ENCODE measurements at regions not wholly inside any gene's neighbourhood (a gene's known extent, or its start where the extent isn't known, plus 50 kb on each side); places are given as distances from the start of the nearest gene placed in this dataset.

DNA sequence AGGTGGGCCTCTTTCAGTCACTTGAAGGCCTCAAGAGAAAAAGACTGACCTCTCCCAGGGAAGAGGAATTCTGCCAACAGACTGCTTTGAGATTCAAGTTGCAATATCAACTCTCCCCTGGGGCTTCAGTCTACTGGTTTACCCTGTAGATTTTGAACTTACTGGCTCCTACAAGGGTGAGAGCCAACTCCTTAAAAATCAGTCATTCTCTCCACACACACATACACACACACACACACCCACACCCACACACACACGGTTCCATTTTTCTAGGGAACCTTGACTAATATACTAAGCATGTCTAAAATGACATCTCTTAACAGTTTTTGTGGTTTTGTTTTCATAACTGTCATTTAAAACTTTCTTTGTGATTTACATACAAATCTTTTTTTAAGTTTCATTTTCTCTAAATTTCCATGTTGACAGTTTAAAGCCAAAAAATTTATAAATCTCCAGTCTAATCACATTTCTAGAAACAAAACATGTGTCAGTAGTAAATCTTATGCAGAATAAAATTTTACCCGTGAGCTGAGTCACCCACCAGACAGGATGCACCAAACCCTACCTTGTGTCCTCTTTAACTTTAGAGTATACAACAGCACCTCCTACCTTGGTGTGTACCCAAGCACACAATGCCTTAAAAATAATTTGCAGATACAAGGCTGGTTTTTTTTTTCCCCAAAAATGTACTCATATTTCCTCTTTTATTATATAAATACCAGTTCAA, 394.6 kb downstream of the AEBP2 start:
- no peak overlapping the region for H3K4me3 ChIP-seq (ENCODE audit: low read length)
- no peaks in the 10 kb centered on the region for H3K79me2 ChIP-seq (ENCODE audit: low read length)
- H3K36me3 ChIP-seq (replicated peaks; ENCODE audit: insufficient read depth, low read length) = no peaks in the 10 kb centered on the region
- H3K4me2 ChIP-seq (ENCODE audit: low read depth, low read length) = no peak overlapping the region
- no peaks in the 10 kb centered on the region for H3F3A ChIP-seq (ENCODE audit: insufficient read depth, low read length)
- H2AFZ ChIP-seq (ENCODE audit: low read length) = no peak overlapping the region
- TF ChIP-seq, protein P1, sequence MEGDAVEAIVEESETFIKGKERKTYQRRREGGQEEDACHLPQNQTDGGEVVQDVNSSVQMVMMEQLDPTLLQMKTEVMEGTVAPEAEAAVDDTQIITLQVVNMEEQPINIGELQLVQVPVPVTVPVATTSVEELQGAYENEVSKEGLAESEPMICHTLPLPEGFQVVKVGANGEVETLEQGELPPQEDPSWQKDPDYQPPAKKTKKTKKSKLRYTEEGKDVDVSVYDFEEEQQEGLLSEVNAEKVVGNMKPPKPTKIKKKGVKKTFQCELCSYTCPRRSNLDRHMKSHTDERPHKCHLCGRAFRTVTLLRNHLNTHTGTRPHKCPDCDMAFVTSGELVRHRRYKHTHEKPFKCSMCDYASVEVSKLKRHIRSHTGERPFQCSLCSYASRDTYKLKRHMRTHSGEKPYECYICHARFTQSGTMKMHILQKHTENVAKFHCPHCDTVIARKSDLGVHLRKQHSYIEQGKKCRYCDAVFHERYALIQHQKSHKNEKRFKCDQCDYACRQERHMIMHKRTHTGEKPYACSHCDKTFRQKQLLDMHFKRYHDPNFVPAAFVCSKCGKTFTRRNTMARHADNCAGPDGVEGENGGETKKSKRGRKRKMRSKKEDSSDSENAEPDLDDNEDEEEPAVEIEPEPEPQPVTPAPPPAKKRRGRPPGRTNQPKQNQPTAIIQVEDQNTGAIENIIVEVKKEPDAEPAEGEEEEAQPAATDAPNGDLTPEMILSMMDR (IDR thresholded peaks at IDR 0.05; ENCODE audit: low read length) = no peak
- no peak for TF ChIP-seq EZH2 (optimal IDR thresholded peaks at IDR 0.05; ENCODE audit: low read depth, low read length)
- no peak for TF ChIP-seq EZH2phosphoT487 (IDR thresholded peaks at IDR 0.05; ENCODE audit: low read length)
- H3K9me2 ChIP-seq (replicated peaks; ENCODE audit: insufficient read depth, low read length) = no peaks in the 10 kb centered on the region
- no peaks in the 10 kb centered on the region for H3K9me3 ChIP-seq (replicated peaks; ENCODE audit: insufficient read depth, low read length)
- H3K4me1 ChIP-seq (ENCODE audit: low read length) = no peaks in the 10 kb centered on the region
- no peak for DNase-seq
- no peak overlapping the region for H3K27ac ChIP-seq (ENCODE audit: low read length)
- H4K20me1 ChIP-seq (ENCODE audit: insufficient read depth, low read length) = no peaks in the 10 kb centered on the region
- H3K9ac ChIP-seq (ENCODE audit: low read length) = no peak overlapping the region
- no peaks in the 10 kb centered on the region for H3K27me3 ChIP-seq (replicated peaks; ENCODE audit: insufficient read depth, low read length)

DNA sequence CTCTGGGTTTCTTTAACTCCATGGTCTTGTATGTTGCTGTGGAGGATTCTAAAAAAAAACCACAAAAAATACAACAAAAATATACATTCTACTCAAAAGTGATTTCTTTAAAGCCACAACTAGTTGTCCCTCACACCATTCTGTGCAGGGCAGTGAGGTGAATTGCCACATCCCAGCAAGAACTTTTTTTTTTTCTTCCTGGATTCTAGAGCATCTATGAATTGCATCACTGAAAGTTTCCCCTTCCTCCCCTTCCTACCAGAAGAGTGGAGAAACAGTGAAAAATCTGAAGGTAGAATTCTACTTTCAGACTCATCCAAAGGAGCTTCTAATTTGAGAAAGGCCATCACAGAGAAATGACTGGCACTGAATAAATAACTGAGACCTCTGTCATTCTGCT, 395.3 kb downstream of the AEBP2 start:
- no peak for DNase-seq
- TF ChIP-seq, protein P1 (IDR thresholded peaks at IDR 0.05; ENCODE audit: low read length) = no peak
- TF ChIP-seq EZH2phosphoT487 (IDR thresholded peaks at IDR 0.05; ENCODE audit: low read length) (no peak), EZH2 (optimal IDR thresholded peaks at IDR 0.05; ENCODE audit: low read depth, low read length) (no peak)
- no peaks in the 10 kb centered on the region for H3K27me3 ChIP-seq (replicated peaks; ENCODE audit: insufficient read depth, low read length)
- H3K9me3 ChIP-seq (replicated peaks; ENCODE audit: insufficient read depth, low read length) = no peaks in the 10 kb centered on the region
- no peak overlapping the region for H3K9ac ChIP-seq (ENCODE audit: low read length)
- no peak overlapping the region for H2AFZ ChIP-seq (ENCODE audit: low read length)
- H3F3A ChIP-seq (ENCODE audit: insufficient read depth, low read length) = no peaks in the 10 kb centered on the region
- no peak overlapping the region for H3K4me3 ChIP-seq (ENCODE audit: low read length)
- H4K20me1 ChIP-seq (ENCODE audit: insufficient read depth, low read length) = no peaks in the 10 kb centered on the region
- no peak overlapping the region for H3K4me2 ChIP-seq (ENCODE audit: low read depth, low read length)
- H3K27ac ChIP-seq (ENCODE audit: low read length) = no peak overlapping the region
- H3K4me1 ChIP-seq (ENCODE audit: low read length) = no peaks in the 10 kb centered on the region
- no peaks in the 10 kb centered on the region for H3K9me2 ChIP-seq (replicated peaks; ENCODE audit: insufficient read depth, low read length)
- H3K79me2 ChIP-seq (ENCODE audit: low read length) = no peaks in the 10 kb centered on the region
- H3K36me3 ChIP-seq (replicated peaks; ENCODE audit: insufficient read depth, low read length) = no peaks in the 10 kb centered on the region

GRCh38 chr12:19836056-19836455, 396.8 kb downstream of the AEBP2 start:
- no peak overlapping the region for H3K4me2 ChIP-seq (ENCODE audit: low read depth, low read length)
- H3K9me2 ChIP-seq (replicated peaks; ENCODE audit: insufficient read depth, low read length) = no peaks in the 10 kb centered on the region
- no peak overlapping the region for H2AFZ ChIP-seq (ENCODE audit: low read length)
- no peak overlapping the region for H3K27ac ChIP-seq (ENCODE audit: low read length)
- H3K27me3 ChIP-seq (replicated peaks; ENCODE audit: insufficient read depth, low read length) = no peaks in the 10 kb centered on the region
- H3K4me1 ChIP-seq (ENCODE audit: low read length) = no peaks in the 10 kb centered on the region
- TF ChIP-seq EZH2 (optimal IDR thresholded peaks at IDR 0.05; ENCODE audit: low read depth, low read length) (no peak), EZH2phosphoT487 (IDR thresholded peaks at IDR 0.05; ENCODE audit: low read length) (no peak)
- TF ChIP-seq, protein P1 (IDR thresholded peaks at IDR 0.05; ENCODE audit: low read length) = no peak
- no peaks in the 10 kb centered on the region for H4K20me1 ChIP-seq (ENCODE audit: insufficient read depth, low read length)
- H3K36me3 ChIP-seq (replicated peaks; ENCODE audit: insufficient read depth, low read length) = no peaks in the 10 kb centered on the region
- no peak overlapping the region for H3K4me3 ChIP-seq (ENCODE audit: low read length)
- DNase-seq = no peak
- H3F3A ChIP-seq (ENCODE audit: insufficient read depth, low read length) = no peaks in the 10 kb centered on the region
- no peaks in the 10 kb centered on the region for H3K9me3 ChIP-seq (replicated peaks; ENCODE audit: insufficient read depth, low read length)
- H3K79me2 ChIP-seq (ENCODE audit: low read length) = no peaks in the 10 kb centered on the region
- no peak overlapping the region for H3K9ac ChIP-seq (ENCODE audit: low read length)
